C4-2B (cell line): ENCODE measurements at regions not wholly inside any gene's neighbourhood (a gene's known extent, or its start where the extent isn't known, plus 50 kb on each side); places are given as distances from the start of the nearest gene placed in this dataset.

ENCODE experiments used
- ZFX ChIP-seq: fragments of 450-650 bp; IDR thresholded peaks from 2 replicates; pipeline ENCODE4 v1.6.1; 2017
- TF ChIP-seq, protein P1 (sequence below): fragments of 450-650 bp; conservative IDR thresholded peaks from 2 replicates; pipeline ENCODE4 v1.5.1; 2017; ENCODE audit warnings: mild to moderate bottlenecking

GRCh38 chr10:3226960-3227744 lies 54.6 kb upstream of the PITRM1 start:
- TF ChIP-seq, protein P1, sequence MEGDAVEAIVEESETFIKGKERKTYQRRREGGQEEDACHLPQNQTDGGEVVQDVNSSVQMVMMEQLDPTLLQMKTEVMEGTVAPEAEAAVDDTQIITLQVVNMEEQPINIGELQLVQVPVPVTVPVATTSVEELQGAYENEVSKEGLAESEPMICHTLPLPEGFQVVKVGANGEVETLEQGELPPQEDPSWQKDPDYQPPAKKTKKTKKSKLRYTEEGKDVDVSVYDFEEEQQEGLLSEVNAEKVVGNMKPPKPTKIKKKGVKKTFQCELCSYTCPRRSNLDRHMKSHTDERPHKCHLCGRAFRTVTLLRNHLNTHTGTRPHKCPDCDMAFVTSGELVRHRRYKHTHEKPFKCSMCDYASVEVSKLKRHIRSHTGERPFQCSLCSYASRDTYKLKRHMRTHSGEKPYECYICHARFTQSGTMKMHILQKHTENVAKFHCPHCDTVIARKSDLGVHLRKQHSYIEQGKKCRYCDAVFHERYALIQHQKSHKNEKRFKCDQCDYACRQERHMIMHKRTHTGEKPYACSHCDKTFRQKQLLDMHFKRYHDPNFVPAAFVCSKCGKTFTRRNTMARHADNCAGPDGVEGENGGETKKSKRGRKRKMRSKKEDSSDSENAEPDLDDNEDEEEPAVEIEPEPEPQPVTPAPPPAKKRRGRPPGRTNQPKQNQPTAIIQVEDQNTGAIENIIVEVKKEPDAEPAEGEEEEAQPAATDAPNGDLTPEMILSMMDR = no peak
- no peak for TF ChIP-seq ZFX
